ENCODE measurements at regions not wholly inside any gene's neighbourhood (a gene's known extent, or its start where the extent isn't known, plus 50 kb on each side); places are given as distances from the start of the nearest gene placed in this dataset.

DNA sequence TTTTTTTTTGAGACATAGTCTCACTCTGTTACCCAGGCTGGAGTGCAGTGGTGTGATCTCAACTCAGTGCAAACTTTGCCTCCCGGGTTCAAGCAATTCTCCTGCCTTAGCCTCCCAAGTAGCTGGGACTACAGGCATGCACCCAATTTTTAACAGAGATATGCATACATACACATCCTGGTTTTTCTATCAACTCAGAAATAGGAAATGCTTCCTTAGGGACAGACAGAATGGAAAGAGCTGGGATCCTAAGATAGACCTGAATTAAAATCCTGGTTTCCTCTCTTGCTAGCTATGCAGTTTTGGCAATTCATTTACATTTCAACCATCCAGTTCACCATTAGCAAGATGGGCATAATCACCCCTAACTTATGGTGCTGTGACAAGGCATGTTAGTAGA, 347.5 kb downstream of the GPAM start:
- no peak for DNase-seq

DNA sequence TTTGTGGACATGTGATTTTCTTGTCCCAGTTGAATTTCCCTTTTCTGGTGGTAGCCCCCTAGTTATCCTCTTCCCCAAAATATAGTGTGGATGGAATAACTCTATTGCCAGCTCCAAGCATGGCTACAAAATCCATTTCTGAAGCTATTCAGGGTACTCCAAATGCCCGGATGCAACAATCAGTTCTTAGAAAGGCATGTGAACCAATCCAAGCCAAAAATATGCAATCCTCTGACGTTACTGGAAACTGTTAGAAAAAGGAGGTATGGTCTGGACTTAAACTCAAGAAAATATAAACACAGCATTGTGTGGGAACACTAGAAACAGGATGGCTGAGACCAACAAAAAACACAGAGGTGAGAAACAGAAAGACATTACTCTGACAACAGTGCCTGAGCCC, 347.0 kb downstream of the GPAM start:
- no peak for DNase-seq

DNA sequence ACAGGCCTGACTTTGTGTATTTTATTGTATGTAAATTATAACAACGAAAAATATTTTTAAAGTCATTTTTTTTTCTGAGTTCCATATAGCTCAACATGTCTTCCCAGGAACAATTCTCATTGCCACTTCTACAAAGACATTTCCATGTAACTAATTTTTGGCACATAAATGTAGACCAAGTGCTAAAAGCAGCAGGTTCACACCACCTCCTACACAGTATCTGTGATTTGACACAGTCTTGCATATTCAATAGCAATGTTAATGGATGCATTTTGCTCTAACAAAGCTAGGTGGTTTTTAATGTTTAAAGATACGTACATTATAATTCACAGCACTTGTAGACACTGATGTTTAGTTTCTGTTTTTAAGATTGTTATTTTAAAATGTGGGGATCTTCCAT, 346.5 kb downstream of the GPAM start:
- no peak for DNase-seq

DNA sequence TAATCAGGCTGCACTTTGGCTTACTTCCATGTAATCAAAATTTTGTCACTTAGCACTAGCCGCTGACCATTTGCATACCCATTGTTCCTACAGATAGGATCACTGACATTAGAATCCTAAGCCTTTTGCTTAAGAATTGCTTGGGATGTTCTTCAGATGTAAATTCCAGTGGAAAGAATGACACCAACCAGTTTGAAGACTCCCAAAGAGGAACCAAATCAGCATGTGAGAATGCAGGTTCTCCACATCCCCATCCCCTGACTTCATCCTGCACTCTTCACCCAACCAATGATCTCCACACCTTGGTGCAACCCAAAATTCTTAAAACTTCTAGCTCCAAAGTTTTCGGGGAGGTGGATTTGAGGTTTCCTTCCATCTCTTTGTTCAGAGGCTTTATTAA, 345.6 kb downstream of the GPAM start:
- DNase-seq, result no peak

DNA sequence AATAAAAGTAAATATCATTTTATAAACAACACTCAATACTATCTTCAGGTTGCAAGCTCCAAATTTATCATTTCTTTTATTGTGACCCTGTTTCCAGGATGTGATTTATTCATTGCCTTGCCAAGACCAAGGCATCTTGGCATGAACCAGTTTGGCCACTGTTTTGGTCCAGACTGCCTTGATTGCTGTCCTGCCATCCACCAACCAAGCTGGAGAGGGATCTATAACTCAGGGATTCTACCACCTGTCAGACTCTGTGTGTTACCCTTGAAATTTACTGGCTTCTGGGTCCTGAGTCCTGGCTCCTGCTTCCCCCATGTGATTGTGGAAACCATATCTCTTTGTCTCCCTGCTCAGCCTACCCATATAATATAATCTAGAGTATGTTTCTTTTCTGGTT, 343.0 kb downstream of the GPAM start:
- DNase-seq, result no peak

DNA sequence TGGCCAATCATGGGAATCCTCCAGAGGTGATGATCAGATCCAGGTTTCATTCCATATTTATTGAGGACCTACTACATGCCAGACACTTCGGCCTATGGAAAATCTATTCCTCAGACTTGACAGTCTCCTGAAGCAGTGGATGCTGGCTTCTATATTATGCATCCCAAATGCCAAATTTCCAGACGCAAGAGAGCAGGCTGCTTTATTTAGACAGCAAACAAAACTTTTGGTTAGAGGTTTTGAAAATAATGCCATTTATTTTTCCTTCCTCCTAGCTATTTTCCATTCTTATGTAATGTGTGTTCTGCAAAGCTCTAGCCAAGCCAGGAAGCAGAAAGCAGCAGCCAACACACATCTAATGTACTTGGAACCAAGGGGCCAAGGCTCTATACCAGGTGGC, 330.8 kb downstream of the GPAM start:
- DNase-seq, result no peak

DNA sequence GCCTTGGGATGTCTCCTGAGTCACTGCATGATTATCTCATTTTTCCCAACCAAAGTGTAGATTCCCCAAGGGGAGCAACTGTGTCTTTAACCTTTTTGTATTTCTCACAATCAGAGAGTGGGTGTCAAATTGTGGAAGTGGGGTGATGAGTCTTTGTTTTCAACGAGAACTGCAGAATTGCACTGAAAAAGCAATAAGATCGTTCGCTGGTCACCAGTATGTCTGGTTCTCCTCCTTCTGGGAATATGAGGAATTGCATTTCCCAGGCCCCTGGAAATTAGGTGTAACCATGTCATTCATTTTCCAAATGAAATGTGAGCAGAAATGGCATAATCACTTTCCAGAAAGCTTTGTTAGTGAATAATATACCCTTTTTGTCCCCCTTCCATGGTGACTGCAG, 326.9 kb downstream of the GPAM start:
- DNase-seq, result no peak

DNA sequence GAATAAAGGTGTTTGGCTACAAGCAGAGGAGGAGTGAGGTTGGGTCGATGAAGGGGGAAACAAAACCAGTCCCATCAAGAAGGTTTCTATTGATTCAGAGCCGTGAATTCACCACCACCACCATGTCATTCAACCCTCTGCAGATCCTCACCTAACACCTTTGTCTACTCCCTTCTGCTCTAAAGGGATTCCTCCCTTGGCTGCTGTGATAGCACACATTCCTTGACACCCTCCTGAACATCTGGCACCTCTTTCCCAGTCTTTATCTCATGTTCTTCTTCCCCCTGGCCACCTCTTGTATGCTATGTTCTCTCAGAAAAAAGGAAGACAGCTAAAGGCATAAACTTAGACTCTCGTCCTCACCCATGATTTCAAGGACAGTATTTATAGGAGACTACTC, 318.0 kb downstream of the GPAM start:
- no peak for DNase-seq

DNA sequence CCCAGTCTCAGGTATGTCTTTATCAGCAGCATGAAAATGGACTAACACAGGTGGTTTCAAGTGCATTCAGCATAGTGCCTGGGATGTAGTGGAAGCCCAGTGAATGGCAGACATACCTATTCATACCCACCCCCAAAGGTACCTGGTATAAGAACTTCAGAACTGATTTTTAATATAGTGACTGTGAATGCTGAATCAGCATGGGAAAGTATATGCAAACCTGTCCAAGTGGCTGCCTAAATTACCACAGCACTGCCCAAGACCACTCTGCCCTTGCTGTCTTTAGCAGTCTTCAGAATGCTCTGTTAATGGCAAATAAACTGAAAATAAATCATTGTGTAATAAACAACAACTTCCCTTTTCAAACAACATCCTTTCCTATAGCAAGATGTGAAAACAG, 312.1 kb downstream of the GPAM start:
- no peak for DNase-seq

DNA sequence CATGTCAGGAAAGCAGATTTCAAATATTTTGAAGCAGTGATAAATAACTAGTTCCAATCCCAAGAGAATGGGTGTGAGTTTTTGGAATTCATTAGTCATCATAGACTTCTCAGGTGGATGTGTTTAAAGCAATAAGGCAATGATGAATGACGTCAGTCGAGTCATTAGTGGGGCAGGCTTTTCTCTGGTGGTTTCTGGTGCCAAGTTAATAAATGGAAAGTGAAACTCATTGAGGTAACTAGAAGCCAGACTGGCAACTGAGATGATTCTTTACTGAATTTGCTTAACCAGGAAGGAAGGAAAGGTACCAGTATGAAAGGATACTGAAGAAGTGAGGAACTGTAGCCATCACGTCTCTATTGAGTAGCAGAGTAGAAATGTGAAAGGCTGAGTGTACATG, 311.0 kb downstream of the GPAM start:
- DNase-seq, result no peak

DNA sequence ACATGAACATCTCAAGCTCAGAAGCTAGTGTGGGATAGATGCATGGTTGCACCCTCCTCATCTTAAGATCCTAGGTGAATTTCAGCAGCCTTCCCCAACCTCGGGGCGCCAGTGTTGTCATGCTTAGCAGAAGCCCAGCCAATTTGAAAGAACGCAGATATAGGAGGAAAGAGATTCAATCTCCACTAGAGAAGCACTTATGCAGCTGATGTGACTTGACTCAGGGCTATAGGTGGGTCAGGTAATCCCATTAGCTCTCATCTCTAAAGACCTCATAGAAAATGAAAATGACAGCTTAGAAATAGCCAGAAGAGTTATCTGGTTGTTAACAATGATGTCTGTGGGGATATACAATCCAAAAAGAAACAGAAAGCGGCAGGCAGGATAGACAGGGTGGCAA, 310.5 kb downstream of the GPAM start:
- DNase-seq, result no peak

DNA sequence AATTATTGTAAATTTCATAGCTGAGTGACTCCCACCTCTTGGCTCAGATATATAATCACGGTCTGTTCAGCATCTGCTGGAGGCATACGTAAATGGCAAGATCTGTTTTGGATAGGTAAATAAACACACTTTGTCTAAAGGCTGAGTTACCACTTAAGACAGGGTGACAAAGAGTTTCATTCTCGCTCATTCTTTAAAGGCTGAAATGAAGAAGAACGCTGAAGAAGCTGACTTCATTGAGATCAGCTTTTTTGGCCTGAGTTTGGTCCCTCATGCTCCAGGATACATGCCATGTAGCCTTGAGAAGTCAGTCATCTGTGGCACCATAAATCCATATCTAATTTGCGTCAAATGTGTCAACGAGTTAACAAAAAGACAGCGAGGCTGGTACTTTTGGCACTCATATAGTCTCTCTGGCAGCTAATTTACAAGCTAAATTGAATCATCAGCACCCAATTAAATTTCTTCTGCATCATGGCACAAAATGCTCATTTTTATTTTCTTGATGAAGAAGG, 309.9 kb downstream of the GPAM start:
- no peak for DNase-seq

DNA sequence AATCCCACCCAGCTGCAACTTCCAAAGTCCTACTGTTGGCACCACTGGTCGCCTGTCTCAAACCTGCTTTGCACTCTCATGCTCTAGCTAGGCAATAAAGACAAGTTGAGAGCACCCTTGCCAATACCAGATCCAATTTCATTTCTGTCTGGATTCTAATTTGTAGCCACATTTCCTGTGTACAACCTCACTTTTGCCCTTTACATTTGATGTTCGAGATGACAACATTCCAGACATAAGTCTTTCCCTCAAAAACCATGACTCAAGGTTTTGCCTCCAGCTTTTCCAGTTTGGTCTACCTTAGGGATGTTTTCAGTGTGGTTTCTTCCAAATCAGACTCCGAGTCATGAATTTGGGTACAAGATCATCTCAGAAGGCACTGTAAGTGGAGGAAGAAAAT, 309.0 kb downstream of the GPAM start:
- no peak for DNase-seq

DNA sequence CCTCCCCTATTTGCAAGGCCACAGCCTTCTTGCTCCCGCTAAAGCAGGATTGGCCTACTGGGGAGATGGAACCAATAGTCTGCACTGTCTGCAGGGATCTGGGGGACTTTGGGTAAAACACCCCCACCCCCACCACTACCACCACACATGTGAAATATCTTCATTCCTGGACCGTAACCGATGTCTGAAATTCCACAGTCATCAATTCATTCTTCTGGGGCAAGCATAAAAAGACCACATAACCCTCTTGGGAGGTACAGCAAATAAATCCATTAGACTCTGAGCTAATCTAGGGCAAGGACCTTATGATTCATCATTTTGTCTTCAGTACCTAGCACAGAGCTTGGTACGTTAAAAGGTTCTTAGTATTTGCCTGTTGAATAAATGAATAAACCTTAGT, 307.8 kb downstream of the GPAM start:
- DNase-seq, result no peak

DNA sequence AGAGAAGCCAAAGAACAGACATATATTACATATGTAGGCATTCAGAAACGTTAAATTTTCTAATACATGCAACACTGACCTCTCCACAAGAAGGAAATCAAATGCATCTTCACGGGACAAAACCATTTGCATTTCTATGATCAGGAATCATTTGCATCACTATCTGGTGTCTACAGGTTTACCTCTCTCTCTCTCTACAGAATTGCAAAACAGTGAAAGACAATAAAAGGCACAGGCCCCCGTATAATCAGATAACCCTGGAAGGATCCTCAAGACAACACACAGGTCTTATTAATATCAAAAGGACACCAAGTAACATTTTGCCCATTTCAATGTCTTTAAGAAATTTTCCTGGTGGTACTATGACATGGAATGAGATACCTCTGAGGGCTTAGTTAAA, 306.3 kb downstream of the GPAM start:
- DNase-seq, result no peak

DNA sequence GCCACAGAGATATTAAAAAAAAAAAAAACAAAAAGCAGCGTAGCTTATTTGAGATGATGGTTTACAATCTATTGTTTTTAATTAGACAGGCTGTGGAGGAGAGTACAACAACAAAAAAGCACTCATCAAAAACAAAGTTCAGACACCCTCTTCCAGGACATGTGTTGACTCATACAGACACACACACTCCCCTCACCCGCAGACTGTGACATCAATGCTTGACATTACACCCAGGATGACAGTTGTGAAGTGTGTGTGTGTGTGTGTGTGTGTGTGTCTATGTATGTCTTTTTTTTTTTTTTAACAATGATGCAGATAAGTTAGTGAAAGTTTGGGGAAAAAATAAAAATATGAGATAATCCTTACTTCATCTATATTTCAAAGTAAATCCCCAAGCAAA, 303.6 kb downstream of the GPAM start:
- no peak for DNase-seq

DNA sequence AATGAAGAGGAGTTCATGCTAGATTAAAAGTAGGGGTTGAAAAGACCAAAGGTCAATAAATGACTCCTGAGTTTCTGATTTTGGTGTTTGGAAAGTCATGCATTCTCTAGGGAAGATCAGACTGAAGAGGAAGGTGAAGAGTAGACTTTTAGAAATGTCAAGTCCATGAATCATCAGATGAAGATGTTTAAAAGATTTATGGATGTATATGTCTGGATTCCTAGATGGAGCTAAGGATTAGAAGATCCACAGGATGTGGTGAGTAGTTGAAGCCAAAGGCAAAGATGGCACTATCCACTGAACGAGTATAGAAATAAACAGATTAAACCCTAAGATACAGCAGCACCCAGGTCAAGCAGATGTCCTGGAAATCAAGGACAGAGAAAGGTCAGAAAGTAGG, 298.5 kb downstream of the GPAM start:
- DNase-seq, result no peak

DNA sequence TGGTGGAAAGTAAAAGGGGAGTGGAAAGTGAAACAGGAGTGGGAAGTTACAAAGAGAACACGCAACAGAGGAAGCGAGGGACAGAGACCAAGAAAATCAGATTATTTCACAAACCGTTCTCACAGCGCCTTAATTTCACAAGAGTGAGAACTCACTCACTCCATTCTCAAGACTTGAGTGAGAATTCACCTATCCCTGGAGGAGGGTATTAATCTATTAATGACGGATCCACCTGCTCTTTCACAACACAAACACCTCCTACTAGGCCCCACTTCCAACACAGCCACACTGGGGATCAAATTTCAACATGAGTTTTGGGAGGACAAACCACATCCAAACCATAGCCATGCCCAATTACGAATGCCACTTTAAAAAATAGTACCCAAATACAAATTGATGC, 297.6 kb downstream of the GPAM start:
- DNase-seq, result no peak

DNA sequence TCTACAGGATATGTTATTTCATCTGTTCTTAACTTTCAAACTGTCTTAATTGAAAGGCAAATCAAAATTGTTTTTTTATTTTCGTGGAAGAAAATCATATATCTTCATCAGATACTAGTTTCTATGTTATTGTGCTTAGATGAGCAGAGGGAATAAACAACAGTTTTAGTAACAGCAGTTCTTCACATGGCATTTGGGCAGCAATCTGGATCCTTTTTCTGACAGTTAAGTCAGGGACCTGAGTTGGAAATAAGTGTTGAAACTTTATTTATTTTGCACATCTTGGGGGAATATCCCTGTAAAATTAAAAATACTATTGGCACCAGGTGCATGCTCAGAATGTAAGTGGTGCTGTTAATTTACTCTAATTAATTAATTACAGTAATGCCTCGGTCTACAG, 296.3 kb downstream of the GPAM start:
- DNase-seq, result no peak

DNA sequence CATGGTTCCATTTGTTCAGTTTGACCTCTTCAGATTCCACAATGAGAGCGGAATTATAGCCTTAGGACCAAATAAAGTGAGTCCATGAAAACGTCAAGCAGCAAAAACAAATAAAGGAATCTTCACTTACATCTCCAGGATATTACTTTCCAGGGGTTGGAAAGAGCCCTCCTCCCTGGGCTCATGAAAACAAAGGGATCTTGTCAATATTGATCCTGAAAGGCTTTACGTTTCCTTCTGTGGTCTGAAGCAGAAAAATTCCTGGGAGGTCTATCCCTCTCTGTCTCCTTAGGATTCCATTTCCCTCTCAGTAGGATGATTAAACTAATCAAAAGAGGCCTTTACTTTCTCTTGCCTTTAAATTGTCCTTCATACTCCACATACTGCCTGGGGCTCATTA, 293.5 kb downstream of the GPAM start:
- DNase-seq, result no peak

DNA sequence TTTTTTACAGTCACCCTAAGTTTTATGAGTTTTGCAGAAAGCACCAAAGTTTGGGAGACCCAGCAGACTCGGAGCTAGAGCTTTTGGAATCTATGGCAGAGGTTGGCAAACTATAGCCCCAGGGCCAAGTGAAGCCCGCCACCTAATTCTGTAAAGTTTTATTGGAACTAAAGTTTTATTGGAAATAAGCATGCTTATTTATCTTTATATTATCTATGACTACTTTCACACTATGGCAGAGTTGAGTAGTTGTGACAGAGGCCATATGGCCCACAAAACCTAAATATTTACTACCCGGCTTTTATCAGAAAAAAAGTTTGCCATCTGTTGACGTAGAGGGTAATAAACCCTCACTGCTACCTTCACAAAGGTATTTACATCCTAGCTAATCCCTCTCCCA, 267.6 kb downstream of the GPAM start:
- no peak for DNase-seq

DNA sequence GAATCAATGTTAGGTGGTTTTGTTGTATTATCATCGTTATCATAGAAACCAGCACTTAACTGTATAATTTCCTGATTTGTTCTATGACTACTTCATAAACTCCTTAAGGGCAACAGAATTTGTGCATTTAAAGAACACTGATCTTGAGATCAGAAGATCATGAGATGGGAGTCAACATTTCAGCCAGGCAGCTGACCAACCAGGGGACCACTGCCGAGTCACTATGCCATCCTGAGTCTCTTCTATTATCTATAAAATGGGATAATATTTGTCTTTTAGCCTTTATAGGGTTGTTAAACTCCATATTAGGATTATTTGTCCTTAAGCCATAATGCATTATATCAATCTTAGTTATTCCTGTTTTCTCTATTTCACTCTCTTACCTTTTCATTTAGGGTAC, 261.7 kb downstream of the GPAM start:
- no peak for DNase-seq

DNA sequence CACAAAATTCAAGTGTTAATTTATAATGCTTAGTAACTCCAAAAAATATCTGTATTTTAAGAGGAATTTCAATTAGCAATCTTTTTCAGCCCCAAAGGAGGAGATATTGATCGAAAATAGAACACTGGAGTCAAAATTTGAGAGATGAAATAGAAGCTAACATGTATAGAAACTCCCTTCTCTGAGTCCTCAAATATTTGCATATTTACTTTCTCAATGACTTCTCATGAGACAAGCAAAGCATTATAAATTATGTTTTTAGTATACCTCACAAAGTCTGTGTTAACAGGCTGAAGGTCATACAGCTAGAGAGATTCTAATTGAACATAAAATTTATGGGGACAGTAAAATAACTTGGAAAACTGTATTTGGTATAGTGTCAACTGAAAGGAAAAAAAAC, 260.5 kb downstream of the GPAM start:
- DNase-seq, result no peak

DNA sequence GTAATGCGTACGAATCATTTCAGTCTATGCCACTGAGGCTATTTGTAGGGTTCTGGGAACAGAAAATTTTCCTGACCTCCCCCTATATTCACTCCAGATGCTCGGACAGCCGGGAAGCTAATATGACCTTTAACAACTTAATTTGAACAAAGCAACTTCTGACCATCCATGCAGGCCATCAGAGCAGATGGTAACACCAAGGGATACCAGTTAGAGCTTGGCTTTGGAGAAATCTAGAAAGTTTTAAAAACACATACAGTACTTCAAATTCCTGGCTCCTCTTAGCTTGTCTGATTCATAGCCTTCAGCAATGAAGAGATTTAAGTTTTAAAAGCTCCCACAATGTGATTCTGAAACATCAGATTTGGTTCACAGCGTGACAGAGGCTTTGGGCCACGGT, 257.3 kb downstream of the GPAM start:
- DNase-seq, result no peak

DNA sequence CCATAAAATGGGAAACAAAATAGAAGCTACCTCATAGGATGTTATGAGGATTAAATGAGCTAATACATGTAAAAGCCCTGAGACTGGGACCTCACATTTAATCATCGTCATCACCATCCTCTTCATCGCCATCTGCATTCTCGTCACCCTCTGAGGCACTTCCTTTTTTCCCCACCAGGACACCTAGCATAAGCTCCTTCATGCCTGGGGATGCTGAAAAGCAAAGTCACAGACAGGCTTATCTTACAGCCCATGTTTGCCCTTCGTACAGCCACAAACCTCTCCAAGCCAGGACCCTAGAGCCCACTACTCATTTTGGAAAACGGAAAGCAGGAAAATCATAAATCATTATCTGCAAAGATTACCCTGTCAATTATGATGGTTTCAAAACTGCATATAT, 249.6 kb downstream of the GPAM start:
- DNase-seq, result no peak

DNA sequence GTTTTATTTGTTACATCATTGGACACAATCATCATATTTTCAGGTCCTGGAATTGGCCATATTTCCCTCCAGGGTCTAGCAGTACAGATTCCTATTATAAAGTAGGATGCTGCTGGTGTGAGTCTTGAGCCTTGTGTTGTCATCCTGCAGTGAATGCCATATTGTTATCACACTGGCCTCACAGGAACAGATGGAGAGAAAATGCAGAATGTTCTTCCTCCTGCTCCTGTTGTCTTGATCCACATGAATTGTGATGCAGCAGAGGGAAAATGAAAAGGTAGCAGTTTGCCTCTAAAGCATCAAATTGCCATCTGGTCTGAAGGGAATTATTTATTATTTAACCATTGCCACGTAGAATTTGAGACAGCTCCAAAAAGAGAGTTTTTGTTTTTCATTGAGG, 248.6 kb downstream of the GPAM start:
- DNase-seq, result no peak
